ENCODE measurements at regions not wholly inside any gene's neighbourhood (a gene's known extent, or its start where the extent isn't known, plus 50 kb on each side); places are given as distances from the start of the nearest gene placed in this dataset.

DNA sequence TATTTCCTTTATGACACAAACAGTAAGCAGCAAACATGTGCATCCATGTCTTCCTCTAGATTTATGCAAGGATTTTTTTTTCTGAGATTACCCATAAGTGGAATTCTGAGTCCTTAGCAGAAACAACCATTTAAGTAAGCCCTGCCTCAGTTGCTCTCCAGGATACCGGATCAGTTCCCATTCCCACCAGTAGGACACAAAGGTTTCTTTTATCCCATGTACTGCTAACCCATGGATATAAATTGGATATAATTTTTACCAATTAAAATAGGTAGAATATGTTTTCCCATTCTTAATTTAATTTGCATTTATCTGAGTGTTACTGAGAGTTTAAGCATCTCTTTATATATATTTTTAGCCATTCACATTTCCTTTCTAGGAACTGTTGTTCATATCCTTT is 280.9 kb downstream of the FGFR2 start:
- no peak overlapping the region for H3K4me3 ChIP-seq (ENCODE audit: low read length)
- Mint-ChIP-seq H3K36me3 (ENCODE audit: low read depth) (no peaks in the 10 kb centered on the region), H3K27ac (no peak overlapping the region), H3K27me3 (ENCODE audit: insufficient read depth) (peaks cover 3% of the 10 kb centered on the region), H3K9me3 (peaks cover 3% of the 10 kb centered on the region), H3K4me1 (peaks cover 21% of the 10 kb centered on the region), H3K4me3 (no peak overlapping the region)
- no peaks in the 10 kb centered on the region for H3K27me3 ChIP-seq (ENCODE audit: control insufficient read depth, insufficient read depth, low read length, poor library complexity, severe bottlenecking)
- no peak overlapping the region for H3K27ac ChIP-seq (ENCODE audit: low read depth, low read length)
- H3K9me3 ChIP-seq (ENCODE audit: control insufficient read depth, low read length): peaks cover 18% of the 10 kb centered on the region
- DNase-seq: no peak
- 88% methylated on average over 1 of the region's 1 CpG; no CpG with 5 or more reads in 1 of the 2 experiments for WGBS, 2 experiments (ENCODE audit: insufficient coverage in 1 of 2, insufficient read length in 1 of 2)
- H3K36me3 ChIP-seq (ENCODE audit: control insufficient read depth, insufficient read depth, low read length): no peaks in the 10 kb centered on the region
- H3K9ac ChIP-seq (ENCODE audit: extremely low read depth, low read length, poor library complexity, severe bottlenecking): no peak overlapping the region
- peaks cover 2% of the 10 kb centered on the region for H3K4me1 ChIP-seq (ENCODE audit: control insufficient read depth, insufficient read depth, low read length)
- TF ChIP-seq, protein P1, sequence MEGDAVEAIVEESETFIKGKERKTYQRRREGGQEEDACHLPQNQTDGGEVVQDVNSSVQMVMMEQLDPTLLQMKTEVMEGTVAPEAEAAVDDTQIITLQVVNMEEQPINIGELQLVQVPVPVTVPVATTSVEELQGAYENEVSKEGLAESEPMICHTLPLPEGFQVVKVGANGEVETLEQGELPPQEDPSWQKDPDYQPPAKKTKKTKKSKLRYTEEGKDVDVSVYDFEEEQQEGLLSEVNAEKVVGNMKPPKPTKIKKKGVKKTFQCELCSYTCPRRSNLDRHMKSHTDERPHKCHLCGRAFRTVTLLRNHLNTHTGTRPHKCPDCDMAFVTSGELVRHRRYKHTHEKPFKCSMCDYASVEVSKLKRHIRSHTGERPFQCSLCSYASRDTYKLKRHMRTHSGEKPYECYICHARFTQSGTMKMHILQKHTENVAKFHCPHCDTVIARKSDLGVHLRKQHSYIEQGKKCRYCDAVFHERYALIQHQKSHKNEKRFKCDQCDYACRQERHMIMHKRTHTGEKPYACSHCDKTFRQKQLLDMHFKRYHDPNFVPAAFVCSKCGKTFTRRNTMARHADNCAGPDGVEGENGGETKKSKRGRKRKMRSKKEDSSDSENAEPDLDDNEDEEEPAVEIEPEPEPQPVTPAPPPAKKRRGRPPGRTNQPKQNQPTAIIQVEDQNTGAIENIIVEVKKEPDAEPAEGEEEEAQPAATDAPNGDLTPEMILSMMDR (conservative IDR thresholded peaks at IDR 0.05): peak; percentile 56

DNA sequence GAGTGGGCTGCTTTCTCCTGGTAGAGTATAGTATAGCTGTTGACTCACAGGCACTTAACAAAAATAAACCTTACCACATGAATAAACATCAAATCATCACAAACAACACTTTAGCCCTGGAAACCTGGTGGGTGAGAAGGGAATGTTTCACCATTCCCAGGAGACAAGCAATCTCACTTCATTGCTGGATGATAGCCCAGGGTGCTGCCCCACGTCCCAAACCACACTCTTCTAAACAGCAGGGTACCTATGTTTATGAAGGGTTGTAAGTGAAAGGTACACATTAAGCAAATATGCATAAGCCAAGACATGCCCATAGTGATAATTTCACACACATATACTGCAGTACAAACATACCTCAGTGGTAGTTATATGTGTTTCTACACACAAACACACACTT is 276.2 kb downstream of the FGFR2 start:
- TF ChIP-seq, protein P1 (conservative IDR thresholded peaks at IDR 0.05): no peak
- no CpG with 5 or more reads among the region's 1 CpG for WGBS, 2 experiments (ENCODE audit: insufficient coverage in 1 of 2, insufficient read length in 1 of 2)
- Mint-ChIP-seq H3K4me3 (no peak overlapping the region), H3K36me3 (ENCODE audit: low read depth) (no peaks in the 10 kb centered on the region), H3K4me1 (peaks cover 18% of the 10 kb centered on the region), H3K27me3 (ENCODE audit: insufficient read depth) (peaks cover 10% of the 10 kb centered on the region), H3K27ac (no peak overlapping the region), H3K9me3 (peaks cover 6% of the 10 kb centered on the region)
- peaks cover 33% of the 10 kb centered on the region for H3K9me3 ChIP-seq (ENCODE audit: control insufficient read depth, low read length)
- H3K36me3 ChIP-seq (ENCODE audit: control insufficient read depth, insufficient read depth, low read length): no peaks in the 10 kb centered on the region
- no peak overlapping the region for H3K4me3 ChIP-seq (ENCODE audit: low read length)
- no peaks in the 10 kb centered on the region for H3K27me3 ChIP-seq (ENCODE audit: control insufficient read depth, insufficient read depth, low read length, poor library complexity, severe bottlenecking)
- peak; percentile 61 for DNase-seq
- no peak overlapping the region for H3K27ac ChIP-seq (ENCODE audit: low read depth, low read length)
- no peak overlapping the region for H3K9ac ChIP-seq (ENCODE audit: extremely low read depth, low read length, poor library complexity, severe bottlenecking)
- no peaks in the 10 kb centered on the region for H3K4me1 ChIP-seq (ENCODE audit: control insufficient read depth, insufficient read depth, low read length)

DNA sequence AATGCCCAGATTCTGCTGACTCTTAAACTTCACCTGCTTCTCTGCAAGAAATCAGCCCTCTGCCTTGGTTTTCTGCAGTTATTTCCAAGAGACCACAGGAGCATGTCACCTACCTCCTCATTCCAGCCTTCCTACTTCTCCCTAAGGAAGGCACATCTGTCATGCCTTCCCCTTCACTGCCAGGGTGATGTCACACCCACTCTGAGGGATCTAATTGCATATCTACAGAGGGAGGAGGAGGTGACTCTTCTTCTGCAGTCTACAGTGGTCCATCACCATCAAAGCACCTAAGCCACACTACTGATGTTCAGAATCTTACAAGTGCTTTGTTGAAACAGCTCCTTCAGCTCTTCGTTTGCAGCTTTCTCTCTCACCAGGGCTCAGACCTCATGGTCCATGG is 275.5 kb downstream of the FGFR2 start:
- Histone ChIP-seq H3K4me1 (ENCODE audit: control insufficient read depth, insufficient read depth, low read length) (no peaks in the 10 kb centered on the region), H3K27ac (ENCODE audit: low read depth, low read length) (no peak overlapping the region), H3K36me3 (ENCODE audit: control insufficient read depth, insufficient read depth, low read length) (no peaks in the 10 kb centered on the region), H3K9me3 (ENCODE audit: control insufficient read depth, low read length) (peaks cover 32% of the 10 kb centered on the region), H3K4me3 (ENCODE audit: low read length) (no peak overlapping the region), H3K27me3 (ENCODE audit: control insufficient read depth, insufficient read depth, low read length, poor library complexity, severe bottlenecking) (no peaks in the 10 kb centered on the region), H3K9ac (ENCODE audit: extremely low read depth, low read length, poor library complexity, severe bottlenecking) (no peak overlapping the region)
- peaks cover 6% of the 10 kb centered on the region for H3K9me3 Mint-ChIP-seq
- no peak overlapping the region for H3K4me3 Mint-ChIP-seq
- no peak overlapping the region for H3K27ac Mint-ChIP-seq
- H3K4me1 Mint-ChIP-seq: peaks cover 18% of the 10 kb centered on the region
- DNase-seq: no peak
- no peaks in the 10 kb centered on the region for H3K36me3 Mint-ChIP-seq (ENCODE audit: low read depth)
- 75% methylated on average over 1 of the region's 1 CpG; no CpG with 5 or more reads in 1 of the 2 experiments for WGBS, 2 experiments (ENCODE audit: insufficient coverage in 1 of 2, insufficient read length in 1 of 2)
- H3K27me3 Mint-ChIP-seq (ENCODE audit: insufficient read depth): peaks cover 10% of the 10 kb centered on the region
- TF ChIP-seq, protein P1 (conservative IDR thresholded peaks at IDR 0.05): no peak
